GM03348 (cell line): ENCODE measurements at regions not wholly inside any gene's neighbourhood (a gene's known extent, or its start where the extent isn't known, plus 50 kb on each side); places are given as distances from the start of the nearest gene placed in this dataset.
"Not testable (repeated sequence)": the region's sequence is repeated elsewhere in the genome, so short reads cannot be mapped to it uniquely, and the experiment has no call there.

ENCODE experiments used
- DNase-seq: peaks from one replicate; pipeline ENCODE4 v3.0.0; 2012; ENCODE audit warnings: low spot score

- peak; percentile 95 for DNase-seq
These were observed 52.5 kb upstream of the ROPN1B start for GRCh38 chr3:125916376-125916978.

DNA sequence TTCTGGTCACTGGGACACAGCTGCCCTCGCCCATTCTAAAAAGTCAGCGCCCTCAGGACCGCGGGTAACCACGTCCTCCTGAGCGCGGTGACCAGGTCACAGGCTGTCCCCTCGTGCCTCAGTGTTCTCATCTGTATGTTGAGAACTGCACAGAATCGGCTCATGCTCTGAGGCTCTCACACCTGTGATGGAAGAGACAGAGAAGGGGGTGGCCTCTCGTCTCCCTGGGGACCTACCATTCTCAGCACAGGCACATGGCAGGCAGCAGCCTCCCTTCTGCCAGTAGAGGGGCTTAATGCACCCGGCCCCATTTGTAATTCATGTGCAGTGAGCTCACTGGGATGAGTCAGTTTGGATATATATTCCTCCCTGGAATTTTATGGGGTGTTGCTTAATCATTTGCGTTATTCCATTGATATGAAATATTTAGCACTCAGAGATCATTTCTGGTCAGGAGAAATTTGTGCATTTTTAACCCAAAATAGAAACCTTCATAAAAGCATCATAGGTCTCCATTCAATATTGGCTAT lies 51.9 kb upstream of the ROPN1B start:
- DNase-seq: not testable (repeated sequence)

GRCh38 chr3:125918024-125918423 lies 51.0 kb upstream of the ROPN1B start:
- not testable (repeated sequence) for DNase-seq

- not testable (repeated sequence) for DNase-seq
These were observed 50.5 kb upstream of the ROPN1B start for GRCh38 chr3:125918451-125918850.

GRCh38 chr3:125918866-125919265 lies 50.1 kb upstream of the ROPN1B start:
- not testable (repeated sequence) for DNase-seq
